H1 (cell line): ENCODE measurements at regions not wholly inside any gene's neighbourhood (a gene's known extent, or its start where the extent isn't known, plus 50 kb on each side); places are given as distances from the start of the nearest gene placed in this dataset.

ENCODE experiments used
- CTCF ChIA-PET: fragments of 300-600 bp; sonication (Branson Sonifier 250); formaldehyde crosslinking; loops from one replicate; lab custom pipeline; 2021; ENCODE audit not compliant: partially characterized antibody; lab: Charles Lee
- POLR2A ChIA-PET: fragments of 300-600 bp; sonication (Branson Sonifier 250); formaldehyde crosslinking; loops from one replicate; lab custom pipeline; 2021; ENCODE audit warnings: inconsistent platforms; ENCODE audit not compliant: partially characterized antibody; lab: Charles Lee
- DNase-seq, 2 experiments: peaks; one replicate each; pipeline versions ENCODE4 v3.0.0 to v3.0.0-alpha.2; 2010 to 2022; ENCODE audit warnings: low spot score in 2 of 2, low read depth in 1 of 2, mixed read lengths in 1 of 2
- FAIRE-seq: peaks from 2 replicates; lab custom pipeline; 2011; peaks lifted over from hg19 to GRCh38; lab: Jason Lieb, UNC
- H2AFZ ChIP-seq: 2 replicates; pipeline ENCODE4 v1.8.1; 2012; ENCODE audit warnings: low read length, inconsistent platforms
- H2AK5ac ChIP-seq: 2 replicates; pipeline ENCODE4 v1.6.1; 2013; ENCODE audit warnings: low read depth, low read length
- H2BK120ac ChIP-seq: replicated peaks from 2 replicates; pipeline ENCODE3; 2013; ENCODE audit warnings: low read depth, low read length, inconsistent platforms
- H2BK12ac ChIP-seq: 2 replicates; pipeline ENCODE4 v1.6.1; 2013; ENCODE audit warnings: low read depth, low read length
- H2BK15ac ChIP-seq: 2 replicates; pipeline ENCODE4 v1.6.1; 2013; ENCODE audit warnings: low read length
- H2BK20ac ChIP-seq: 2 replicates; pipeline ENCODE4 v1.6.1; 2013; ENCODE audit warnings: low read length
- H2BK5ac ChIP-seq: 2 replicates; pipeline ENCODE4 v1.6.1; 2013; ENCODE audit warnings: low read depth, low read length
- H3K14ac ChIP-seq: 2 replicates; pipeline ENCODE4 v1.6.1; 2013; ENCODE audit warnings: inconsistent platforms; ENCODE audit not compliant: insufficient read length
- H3K18ac ChIP-seq: 2 replicates; pipeline ENCODE4 v1.6.1; 2013; ENCODE audit warnings: low read length; ENCODE audit errors: extremely low read depth
- H3K23ac ChIP-seq: 2 replicates; pipeline ENCODE4 v1.6.1; 2013; ENCODE audit warnings: inconsistent platforms; ENCODE audit not compliant: insufficient read length
- H3K23me2 ChIP-seq: 2 replicates; pipeline ENCODE4 v1.6.1; 2013; ENCODE audit warnings: low read depth, low read length
- H3K27ac ChIP-seq: 2 replicates; pipeline ENCODE4 v1.6.1; 2011; ENCODE audit warnings: low read depth, low read length, inconsistent platforms
- H3K27me3 ChIP-seq, 4 experiments: replicated peaks in 1 of 4; 1 replicate in 1 of 4; 2 replicates in 3 of 4; pipeline versions ENCODE4 v1.6.1 to v1.8.1; 2011 to 2013; ENCODE audit warnings: low read length in 3 of 4, mild to moderate bottlenecking in 3 of 4, inconsistent platforms in 2 of 4, mixed read lengths in 2 of 4, moderate library complexity in 1 of 4; ENCODE audit not compliant: control insufficient read depth in 3 of 4, insufficient read depth in 3 of 4; ENCODE audit errors: extremely low read depth in 1 of 4
- H3K36me3 ChIP-seq, 4 experiments: 2 replicates each; pipeline versions ENCODE4 v1.6.1 to v1.8.1; 2011 to 2013; ENCODE audit warnings: mild to moderate bottlenecking in 4 of 4, low read length in 3 of 4, moderate library complexity in 2 of 4, control low read depth in 1 of 4, inconsistent platforms in 1 of 4; ENCODE audit not compliant: insufficient read depth in 4 of 4, control insufficient read depth in 2 of 4
- H3K4ac ChIP-seq: replicated peaks from 2 replicates; pipeline ENCODE3; 2013; ENCODE audit warnings: low read length, low read depth, mixed read lengths, inconsistent platforms; ENCODE audit not compliant: insufficient read length
- H3K4me1 ChIP-seq, 4 experiments: replicated peaks in 1 of 4; 1 replicate in 1 of 4; 2 replicates in 3 of 4; pipeline versions ENCODE4 v1.6.1 to v1.8.1; 2011 to 2013; ENCODE audit warnings: low read length in 3 of 4, inconsistent platforms in 2 of 4, mixed read lengths in 1 of 4; ENCODE audit not compliant: insufficient read depth in 4 of 4, control insufficient read depth in 3 of 4
- H3K4me2 ChIP-seq, 2 experiments: 2 replicates each; pipeline versions ENCODE4 v1.6.1 to v1.8.1; 2011 to 2013; ENCODE audit warnings: low read depth in 2 of 2, low read length in 2 of 2, control low read depth in 1 of 2, inconsistent platforms in 1 of 2, mild to moderate bottlenecking in 1 of 2; ENCODE audit not compliant: insufficient read depth in 1 of 2
- H3K4me3 ChIP-seq, 4 experiments: fragments of 200-600, 300-600 bp in 1 of 4; sonication (generic), shearing (Covaris generic), sonication (Bioruptor Twin) in 1 of 4; 2 replicates each; pipeline versions ENCODE4 v1.5.1 to v1.8.1; 2011 to 2016; ENCODE audit warnings: low read length in 4 of 4, low read depth in 3 of 4, control low read depth in 2 of 4, inconsistent platforms in 2 of 4, mild to moderate bottlenecking in 2 of 4, mixed read lengths in 1 of 4, moderate library complexity in 1 of 4; ENCODE audit not compliant: insufficient read depth in 2 of 4; ENCODE audit errors: extremely low read depth in 1 of 4
- H3K56ac ChIP-seq: replicated peaks from 2 replicates; pipeline ENCODE3; 2013; ENCODE audit warnings: low read depth, mild to moderate bottlenecking, mixed read lengths, low read length, inconsistent platforms; ENCODE audit not compliant: insufficient read length
- H3K79me1 ChIP-seq: 2 replicates; pipeline ENCODE4 v1.6.1; 2013; ENCODE audit warnings: low read depth, low read length, control low read depth
- H3K79me2 ChIP-seq, 2 experiments: 2 replicates each; pipeline versions ENCODE4 v1.6.1 to v1.8.1; 2012 to 2013; ENCODE audit warnings: low read length in 2 of 2, mild to moderate bottlenecking in 2 of 2, inconsistent platforms in 1 of 2; ENCODE audit not compliant: insufficient read depth in 2 of 2, control insufficient read depth in 1 of 2
- H3K9ac ChIP-seq, 4 experiments: replicated peaks in 1 of 4; 1 replicate in 1 of 4; 2 replicates in 3 of 4; pipeline versions ENCODE4 v1.6.1 to v1.8.1; 2011 to 2013; ENCODE audit warnings: low read depth in 3 of 4, low read length in 3 of 4, control low read depth in 2 of 4, mild to moderate bottlenecking in 2 of 4, moderate library complexity in 2 of 4, inconsistent platforms in 1 of 4; ENCODE audit errors: extremely low read depth in 1 of 4
- H3K9me3 ChIP-seq, 2 experiments: 2 replicates each; pipeline versions ENCODE4 v1.6.1 to v1.8.1; 2012 to 2013; ENCODE audit warnings: mild to moderate bottlenecking in 2 of 2, moderate library complexity in 2 of 2, control low read depth in 1 of 2, inconsistent platforms in 1 of 2, low read depth in 1 of 2, low read length in 1 of 2, mixed read lengths in 1 of 2; ENCODE audit not compliant: insufficient read depth in 2 of 2
- H4K20me1 ChIP-seq, 2 experiments: replicated peaks in 1 of 2; 2 replicates each; pipeline versions ENCODE3 to v1.8.1; 2011 to 2013; ENCODE audit warnings: inconsistent platforms in 2 of 2, low read length in 2 of 2, mild to moderate bottlenecking in 1 of 2; ENCODE audit not compliant: insufficient read depth in 2 of 2, control insufficient read depth in 1 of 2
- H4K5ac ChIP-seq: 2 replicates; pipeline ENCODE4 v1.6.1; 2013; ENCODE audit warnings: low read length, low read depth, mixed read lengths, inconsistent platforms; ENCODE audit not compliant: insufficient read length
- H4K8ac ChIP-seq: 2 replicates; pipeline ENCODE4 v1.8.0; 2013; ENCODE audit warnings: mild to moderate bottlenecking, moderate library complexity, low read length, inconsistent platforms; ENCODE audit not compliant: insufficient read depth; ENCODE audit errors: extremely low read depth
- H4K91ac ChIP-seq: replicated peaks from 2 replicates; pipeline ENCODE3; 2013; ENCODE audit warnings: low read length, mixed read lengths, inconsistent platforms; ENCODE audit not compliant: insufficient read length
- JUND ChIP-seq: IDR thresholded peaks from 2 replicates; pipeline ENCODE4 v1.6.1; 2011; ENCODE audit warnings: mild to moderate bottlenecking, improper control_type of control experiment, low read length
- SUZ12 ChIP-seq: fragments of 200-600 bp; sonication (generic); IDR thresholded peaks from 2 replicates; pipeline ENCODE4 v1.6.1; 2012; ENCODE audit warnings: mild to moderate bottlenecking, inconsistent platforms, low read length, moderate library complexity, mixed read lengths
- WGBS, 2 experiments: shearing (Covaris generic) in 1 of 2; methylation state at CpG; one replicate each; pipeline versions ENCODE4 v1.1.6 to v1.1.7; 2013 to 2015; ENCODE audit warnings: low lambda C conversion rate in 2 of 2, mixed read lengths in 2 of 2, inconsistent platforms in 1 of 2, low coverage in 1 of 2, missing lambda C conversion rate in 1 of 2; ENCODE audit not compliant: insufficient replicate concordance in 2 of 2, insufficient coverage in 1 of 2, insufficient read length in 1 of 2; ENCODE audit errors: extremely low coverage in 1 of 2, missing lambda C conversion rate in 1 of 2; 5-methylcytosine and 5-hydroxymethylcytosine counted together

GRCh38 chr16:17560548-17560947 lies 89.8 kb upstream of the XYLT1 start:
- no peaks in the 10 kb centered on the region for H3K79me1 ChIP-seq
- H2BK15ac ChIP-seq: no peak overlapping the region
- no peak overlapping the region for H2BK5ac ChIP-seq
- TF ChIP-seq JUND: no peak
- no peak for TF ChIP-seq SUZ12
- TF ChIP-seq, all 59 proteins: peak for 0
- Histone ChIP-seq H3K14ac (no peak overlapping the region), H3K36me3 (no peaks in the 10 kb centered on the region), H3K23ac (no peak overlapping the region), H3K56ac (no peak overlapping the region), H3K9ac (no peak overlapping the region), H3K23me2 (no peaks in the 10 kb centered on the region), H3K18ac (no peak overlapping the region), H3K9me3 (peaks cover 0 to under 1% of the 10 kb centered on the region in 2 experiments; a peak in 1 of 4 replicates), H2BK12ac (no peak overlapping the region), H4K20me1 (no peaks in the 10 kb centered on the region), H2AK5ac (no peak overlapping the region), H3K4me2 (no peak overlapping the region), H3K4me3 (no peak overlapping the region), H4K8ac (no peak overlapping the region), H3K4ac (no peak overlapping the region), H3K79me2 (no peaks in the 10 kb centered on the region), H3K27ac (no peak overlapping the region), H3K4me1 (no peaks in the 10 kb centered on the region), H2BK20ac (no peak overlapping the region), H2AFZ (no peak overlapping the region), H4K91ac (no peak overlapping the region), H4K5ac (no peak overlapping the region), H3K27me3 (no peaks in the 10 kb centered on the region), H2BK120ac (no peak overlapping the region)
- WGBS, 2 experiments: 97% methylated on average over 3 of the region's 3 CpGs; no CpG with 5 or more reads in 1 of the 2 experiments
- DNase-seq (no peak), FAIRE-seq (no peak)
- CTCF ChIA-PET: interaction anchor here (4.3 kb wide), 1 partner anchor 18 kb away, joined by 22 read pairs; no protein-coding TSS in a partner anchor
- POLR2A ChIA-PET: no interaction called here
